Adrenal gland (tissue), 5 donors: ENCODE measurements at regions not wholly inside any gene's neighbourhood (a gene's known extent, or its start where the extent isn't known, plus 50 kb on each side); places are given as distances from the start of the nearest gene placed in this dataset.

Experiments used
- POLR2A ChIP-seq, 2 donors: fragments of 450-650 bp; IDR thresholded peaks; one replicate each; pipeline ENCODE4 v1.6.1; 2017; ENCODE audit warnings: antibody characterized with exemption in 2 of 2, mild to moderate bottlenecking in 2 of 2, moderate library complexity in 1 of 2
- TF ChIP-seq, protein P1 (sequence below), 6 experiments: fragments of 450-650 bp in 4 of 6; fragments of 200-600 bp in 2 of 6; sonication (generic) in 1 of 6; IDR thresholded peaks; 1 replicate in 5 of 6; 2 replicates in 1 of 6; pipeline versions ENCODE4 v1.5.1 to v1.8.0; 2016 to 2021; ENCODE audit warnings: antibody characterized with exemption in 6 of 6, mild to moderate bottlenecking in 2 of 6, moderate library complexity in 1 of 6
- donor health status: DM: no; HTN: no; CAD: no.

DNA sequence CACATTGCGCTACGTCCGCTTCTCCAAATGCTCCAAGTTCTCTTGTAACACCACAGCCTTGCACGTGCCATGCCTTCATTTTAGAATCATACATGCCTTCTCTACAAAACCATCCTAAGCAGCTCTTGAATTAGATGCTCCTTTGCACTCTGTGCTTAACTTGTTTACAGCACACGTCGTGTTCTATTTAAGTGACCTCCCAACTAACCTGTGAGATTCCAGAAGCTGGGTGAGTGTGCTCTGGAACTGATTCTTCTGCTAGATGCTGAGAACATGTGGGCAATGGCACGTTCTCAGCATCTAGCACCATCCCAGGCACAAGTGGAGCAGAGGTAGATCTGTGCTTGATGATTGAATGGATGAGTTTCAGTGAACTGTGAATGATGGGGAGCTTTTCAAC, 100.0 kb upstream of the NEDD9 start:
- TF ChIP-seq POLR2A (IDR thresholded peaks at IDR 0.05): no peak
- TF ChIP-seq, protein P1, sequence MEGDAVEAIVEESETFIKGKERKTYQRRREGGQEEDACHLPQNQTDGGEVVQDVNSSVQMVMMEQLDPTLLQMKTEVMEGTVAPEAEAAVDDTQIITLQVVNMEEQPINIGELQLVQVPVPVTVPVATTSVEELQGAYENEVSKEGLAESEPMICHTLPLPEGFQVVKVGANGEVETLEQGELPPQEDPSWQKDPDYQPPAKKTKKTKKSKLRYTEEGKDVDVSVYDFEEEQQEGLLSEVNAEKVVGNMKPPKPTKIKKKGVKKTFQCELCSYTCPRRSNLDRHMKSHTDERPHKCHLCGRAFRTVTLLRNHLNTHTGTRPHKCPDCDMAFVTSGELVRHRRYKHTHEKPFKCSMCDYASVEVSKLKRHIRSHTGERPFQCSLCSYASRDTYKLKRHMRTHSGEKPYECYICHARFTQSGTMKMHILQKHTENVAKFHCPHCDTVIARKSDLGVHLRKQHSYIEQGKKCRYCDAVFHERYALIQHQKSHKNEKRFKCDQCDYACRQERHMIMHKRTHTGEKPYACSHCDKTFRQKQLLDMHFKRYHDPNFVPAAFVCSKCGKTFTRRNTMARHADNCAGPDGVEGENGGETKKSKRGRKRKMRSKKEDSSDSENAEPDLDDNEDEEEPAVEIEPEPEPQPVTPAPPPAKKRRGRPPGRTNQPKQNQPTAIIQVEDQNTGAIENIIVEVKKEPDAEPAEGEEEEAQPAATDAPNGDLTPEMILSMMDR (IDR thresholded peaks at IDR 0.05): no peak
